CD4-positive, alpha-beta memory T cell (primary cell): ENCODE measurements at regions not wholly inside any gene's neighbourhood (a gene's known extent, or its start where the extent isn't known, plus 50 kb on each side); places are given as distances from the start of the nearest gene placed in this dataset.

Source experiments
- CTCF ChIA-PET: fragments of 350-600 bp; sonication (Branson Sonifier 250); formaldehyde crosslinking; loops from one replicate; lab custom pipeline; 2021; ENCODE audit warnings: inconsistent platforms; ENCODE audit not compliant: partially characterized antibody; lab: Charles Lee
- POLR2A ChIA-PET: fragments of 350-600 bp; sonication (Branson Sonifier 250); formaldehyde crosslinking; loops from one replicate; lab custom pipeline; 2021; ENCODE audit not compliant: partially characterized antibody; lab: Charles Lee
- DNase-seq, 5 donors: peaks; one replicate each; pipeline versions ENCODE4 v3.0.0 to v3.0.0-alpha.2; 2020 to 2022; ENCODE audit warnings: mixed read lengths in 1 of 5
- H3K27ac ChIP-seq: one replicate; pipeline ENCODE4 v1.7.0; 2013; ENCODE audit warnings: low read depth, low read length
- H3K27me3 ChIP-seq: 2 replicates; pipeline ENCODE4 v1.7.0; 2013; ENCODE audit warnings: mild to moderate bottlenecking, low read length, moderate library complexity; ENCODE audit not compliant: insufficient read depth
- H3K36me3 ChIP-seq: 2 replicates; pipeline ENCODE4 v1.7.0; 2013; ENCODE audit warnings: mild to moderate bottlenecking, low read length, moderate library complexity; ENCODE audit not compliant: insufficient read depth
- H3K4me1 ChIP-seq: 2 replicates; pipeline ENCODE4 v1.7.0; 2013; ENCODE audit warnings: mild to moderate bottlenecking, low read length, moderate library complexity; ENCODE audit not compliant: insufficient read depth
- H3K4me3 ChIP-seq, 2 donors: one replicate each; pipeline ENCODE4 v1.7.0; 2013; ENCODE audit warnings: low read length in 2 of 2, mild to moderate bottlenecking in 1 of 2
- H3K9me3 ChIP-seq, 2 donors: one replicate each; pipeline ENCODE4 v1.7.0; 2013; ENCODE audit warnings: low read length in 2 of 2, control low read depth in 1 of 2; ENCODE audit not compliant: control insufficient read depth in 1 of 2
- H3K27ac Mint-ChIP-seq, 7 donors: one replicate each; pipeline ENCODE4 v1.8.0; 2020 to 2021; ENCODE audit warnings: mixed read lengths in 7 of 7, mild to moderate bottlenecking in 6 of 7, inconsistent platforms in 3 of 7, moderate library complexity in 3 of 7
- H3K27me3 Mint-ChIP-seq, 2 donors: one replicate each; pipeline ENCODE4 v1.8.0; 2020 to 2021; ENCODE audit warnings: mixed read lengths in 2 of 2
- H3K36me3 Mint-ChIP-seq, 2 donors: one replicate each; pipeline ENCODE4 v1.8.0; 2020 to 2021; ENCODE audit warnings: mixed read lengths in 2 of 2, inconsistent platforms in 1 of 2, mild to moderate bottlenecking in 1 of 2
- H3K4me1 Mint-ChIP-seq, 4 donors: one replicate each; pipeline ENCODE4 v1.8.0; 2020 to 2021; ENCODE audit warnings: mixed read lengths in 4 of 4, mild to moderate bottlenecking in 1 of 4
- H3K4me3 Mint-ChIP-seq, 8 donors: one replicate each; pipeline ENCODE4 v1.8.0; 2020 to 2021; ENCODE audit warnings: mixed read lengths in 8 of 8, mild to moderate bottlenecking in 7 of 8, moderate library complexity in 6 of 8, inconsistent platforms in 3 of 8
- H3K9me3 Mint-ChIP-seq, 8 donors: one replicate each; pipeline ENCODE4 v1.8.0; 2020 to 2021; ENCODE audit warnings: mixed read lengths in 8 of 8, mild to moderate bottlenecking in 5 of 8, inconsistent platforms in 3 of 8, moderate library complexity in 1 of 8
- intact Hi-C: fragments of 100-400 bp; cut with micrococcal nuclease; formaldehyde crosslinking; loops from one replicate; pipeline ENCODE4 v1.15.1; 2023

DNA sequence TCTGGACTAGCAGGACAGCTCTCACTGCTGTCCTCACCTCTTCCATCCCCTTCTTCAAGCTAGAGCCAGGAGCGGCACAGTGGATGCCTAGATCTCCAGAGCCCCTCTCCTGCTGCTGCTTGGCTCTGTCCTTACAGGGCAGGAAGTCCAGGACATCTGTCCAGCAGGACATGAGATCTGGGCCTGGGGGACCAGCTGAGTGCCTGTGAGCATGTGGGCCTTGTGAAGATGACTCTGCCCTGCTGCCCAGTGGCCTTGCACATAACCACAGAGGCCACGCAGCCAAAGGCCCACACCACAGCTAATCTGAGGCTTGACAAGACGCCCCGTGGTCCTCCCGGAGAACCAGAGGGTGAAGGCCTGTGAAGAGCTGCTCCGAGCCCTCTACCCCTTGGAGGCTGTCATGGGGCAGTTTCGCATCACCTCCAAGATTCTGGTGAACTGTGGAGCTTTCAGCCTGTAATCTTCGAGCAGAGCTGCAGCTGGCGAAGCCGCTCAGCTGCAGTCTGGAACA is 516.7 kb upstream of the HS6ST1 start:
- no peaks in the 10 kb centered on the region for H3K36me3 Mint-ChIP-seq
- Histone ChIP-seq H3K27me3 (no peaks in the 10 kb centered on the region), H3K27ac (no peak overlapping the region), H3K36me3 (no peaks in the 10 kb centered on the region), H3K9me3 (no peaks in the 10 kb centered on the region), H3K4me3 (no peak overlapping the region), H3K4me1 (no peaks in the 10 kb centered on the region)
- H3K27me3 Mint-ChIP-seq, result peaks cover 2 to 3% of the 10 kb centered on the region in 2 donors
- no peak overlapping the region for H3K27ac Mint-ChIP-seq
- ChIA-PET POLR2A (no interaction called here), CTCF (no interaction called here)
- no peak overlapping the region for H3K4me3 Mint-ChIP-seq
- H3K9me3 Mint-ChIP-seq, result peaks cover 0 to 2% (median 0%) of the 10 kb centered on the region in 8 donors
- intact Hi-C loops, result no loop called here
- no peaks in the 10 kb centered on the region for H3K4me1 Mint-ChIP-seq
- no peak for DNase-seq

- no peak overlapping the region for H3K4me3 ChIP-seq
- H3K4me1 ChIP-seq, result no peaks in the 10 kb centered on the region
- no peak overlapping the region for H3K27ac ChIP-seq
- no peak for DNase-seq
- no peaks in the 10 kb centered on the region for H3K36me3 ChIP-seq
- ChIA-PET POLR2A (no interaction called here), CTCF (no interaction called here)
- Mint-ChIP-seq H3K27ac (no peak overlapping the region), H3K4me1 (no peaks in the 10 kb centered on the region), H3K9me3 (peaks cover 0 to 2% (median 0%) of the 10 kb centered on the region in 8 donors), H3K36me3 (no peaks in the 10 kb centered on the region), H3K4me3 (no peak overlapping the region), H3K27me3 (peaks cover 2 to 3% of the 10 kb centered on the region in 2 donors)
- intact Hi-C loops, result no loop called here
- no peaks in the 10 kb centered on the region for H3K9me3 ChIP-seq
- no peaks in the 10 kb centered on the region for H3K27me3 ChIP-seq
Measured at GRCh38 chr2:128835974-128836373, 517.3 kb upstream of the HS6ST1 start.

DNA sequence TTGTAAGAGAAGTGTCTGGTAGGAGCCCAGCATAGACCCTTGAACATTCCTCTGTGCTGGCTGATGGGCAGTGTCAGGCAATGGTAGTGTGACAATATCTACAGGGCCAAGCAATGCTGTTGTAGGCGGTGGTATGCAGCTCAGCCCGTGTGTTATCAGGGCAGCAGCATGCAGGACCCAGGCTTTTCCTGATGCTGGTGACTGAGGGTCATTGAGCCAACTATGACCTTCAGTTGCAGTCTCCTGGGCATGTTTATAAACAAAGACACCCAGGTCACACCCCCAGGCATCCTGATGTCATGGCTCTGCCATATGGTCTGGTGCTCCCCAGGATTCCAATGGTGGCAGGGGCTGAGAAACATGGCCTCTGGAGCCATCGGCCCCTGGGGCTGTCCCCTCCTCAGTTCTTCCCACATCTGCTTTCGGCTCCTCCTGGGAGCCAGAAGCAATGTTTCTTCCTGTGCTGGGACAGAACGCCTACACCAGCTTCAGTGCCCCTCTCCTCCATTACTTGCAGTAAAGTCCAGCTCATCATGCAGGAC is 518.0 kb upstream of the HS6ST1 start:
- POLR2A ChIA-PET, result no interaction called here

GRCh38 chr2:128838244-128838643 is 519.6 kb upstream of the HS6ST1 start:
- Mint-ChIP-seq H3K27ac (no peak overlapping the region), H3K4me3 (no peak overlapping the region), H3K4me1 (no peaks in the 10 kb centered on the region), H3K27me3 (peaks cover 2 to 5% of the 10 kb centered on the region in 2 donors), H3K36me3 (no peaks in the 10 kb centered on the region), H3K9me3 (peaks cover 0 to 3% (median under 1%) of the 10 kb centered on the region in 8 donors)
- Histone ChIP-seq H3K4me3 (no peak overlapping the region), H3K36me3 (no peaks in the 10 kb centered on the region), H3K4me1 (no peaks in the 10 kb centered on the region), H3K27me3 (no peaks in the 10 kb centered on the region), H3K9me3 (no peaks in the 10 kb centered on the region), H3K27ac (no peak overlapping the region)
- intact Hi-C loops, result no loop called here
- POLR2A ChIA-PET, result no interaction called here
- DNase-seq, result no peak
- CTCF ChIA-PET, result no interaction called here

More for the DNA sequence above, 518.0 kb upstream of the HS6ST1 start:
- H3K27ac ChIP-seq, result no peak overlapping the region
- H3K4me1 Mint-ChIP-seq, result no peaks in the 10 kb centered on the region
- H3K36me3 Mint-ChIP-seq, result no peaks in the 10 kb centered on the region
- no peaks in the 10 kb centered on the region for H3K36me3 ChIP-seq
- no peaks in the 10 kb centered on the region for H3K4me1 ChIP-seq
- peaks cover 0 to 2% (median 0%) of the 10 kb centered on the region in 8 donors for H3K9me3 Mint-ChIP-seq
- no peak overlapping the region for H3K27ac Mint-ChIP-seq
- no peak overlapping the region for H3K4me3 Mint-ChIP-seq
- no peak overlapping the region for H3K4me3 ChIP-seq
- intact Hi-C loops, result no loop called here
- CTCF ChIA-PET, result no interaction called here
- DNase-seq, result no peak
- no peaks in the 10 kb centered on the region for H3K27me3 ChIP-seq
- peaks cover 2 to 3% of the 10 kb centered on the region in 2 donors for H3K27me3 Mint-ChIP-seq
- H3K9me3 ChIP-seq, result no peaks in the 10 kb centered on the region

- no peaks in the 10 kb centered on the region for H3K36me3 Mint-ChIP-seq
- intact Hi-C loops, result no loop called here
- Histone ChIP-seq H3K4me1 (no peaks in the 10 kb centered on the region), H3K36me3 (no peaks in the 10 kb centered on the region), H3K4me3 (no peak overlapping the region), H3K9me3 (no peaks in the 10 kb centered on the region), H3K27ac (no peak overlapping the region), H3K27me3 (no peaks in the 10 kb centered on the region)
- peaks cover 2 to 5% of the 10 kb centered on the region in 2 donors for H3K27me3 Mint-ChIP-seq
- ChIA-PET POLR2A (no interaction called here), CTCF (no interaction called here)
- DNase-seq, result no peak
- H3K4me1 Mint-ChIP-seq, result no peaks in the 10 kb centered on the region
- no peak overlapping the region for H3K4me3 Mint-ChIP-seq
- no peak overlapping the region for H3K27ac Mint-ChIP-seq
- peaks cover 0 to 9% (median under 1%) of the 10 kb centered on the region in 8 donors for H3K9me3 Mint-ChIP-seq
Measured at GRCh38 chr2:128841803-128842202, 523.1 kb upstream of the HS6ST1 start.

- no peaks in the 10 kb centered on the region for H3K4me1 Mint-ChIP-seq
- H3K9me3 Mint-ChIP-seq, result peaks cover 0 to 6% (median 1%) of the 10 kb centered on the region in 8 donors
- ChIA-PET CTCF (no interaction called here), POLR2A (no interaction called here)
- no peak for DNase-seq
- no peaks in the 10 kb centered on the region for H3K36me3 Mint-ChIP-seq
- Histone ChIP-seq H3K27me3 (no peaks in the 10 kb centered on the region), H3K4me1 (no peaks in the 10 kb centered on the region), H3K9me3 (no peaks in the 10 kb centered on the region), H3K27ac (no peak overlapping the region), H3K4me3 (no peak overlapping the region), H3K36me3 (no peaks in the 10 kb centered on the region)
- intact Hi-C loops, result no loop called here
- H3K4me3 Mint-ChIP-seq, result no peak overlapping the region
- H3K27ac Mint-ChIP-seq, result no peak overlapping the region
- peaks cover 0 to 2% of the 10 kb centered on the region in 2 donors for H3K27me3 Mint-ChIP-seq
Measured at GRCh38 chr2:128867311-128867710, 548.6 kb upstream of the HS6ST1 start.

- H3K9me3 Mint-ChIP-seq, result peaks cover 0 to 8% (median 1%) of the 10 kb centered on the region in 8 donors
- intact Hi-C loops, result no loop called here
- Histone ChIP-seq H3K9me3 (no peaks in the 10 kb centered on the region), H3K36me3 (no peaks in the 10 kb centered on the region), H3K27ac (no peak overlapping the region), H3K27me3 (no peaks in the 10 kb centered on the region), H3K4me3 (no peak overlapping the region), H3K4me1 (no peaks in the 10 kb centered on the region)
- no peak overlapping the region for H3K27ac Mint-ChIP-seq
- CTCF ChIA-PET, result no interaction called here
- H3K4me3 Mint-ChIP-seq, result no peak overlapping the region
- no peak for DNase-seq
- no peaks in the 10 kb centered on the region for H3K4me1 Mint-ChIP-seq
- POLR2A ChIA-PET, result no interaction called here
- peaks cover 0 to 2% of the 10 kb centered on the region in 2 donors for H3K27me3 Mint-ChIP-seq
- no peaks in the 10 kb centered on the region for H3K36me3 Mint-ChIP-seq
Measured at GRCh38 chr2:128867936-128868636, 549.4 kb upstream of the HS6ST1 start.
